Smooth muscle cell (in vitro differentiated cells): ENCODE measurements at regions not wholly inside any gene's neighbourhood (a gene's known extent, or its start where the extent isn't known, plus 50 kb on each side); places are given as distances from the start of the nearest gene placed in this dataset.

Source experiments
- DNase-seq: peaks from one replicate; lab custom pipeline; 2025; ENCODE audit not compliant: unreplicated experiment; lab: John Stamatoyannopoulos, UW
- H2AFZ ChIP-seq: fragments of 200-600 bp; sonication (generic); 2 replicates; pipeline ENCODE4 v1.6.0; 2016; ENCODE audit warnings: antibody characterized with exemption, low read depth, mild to moderate bottlenecking
- H3F3A ChIP-seq: fragments of 200-600 bp; sonication (generic); 2 replicates; pipeline ENCODE4 v1.6.0; 2017; ENCODE audit warnings: antibody characterized with exemption, low read depth
- H3K27ac ChIP-seq: fragments of 200-600 bp; sonication (generic); 2 replicates; pipeline ENCODE4 v1.5.1; 2016; ENCODE audit warnings: low read depth, mild to moderate bottlenecking
- H3K27me3 ChIP-seq: fragments of 200-600 bp; sonication (generic); 2 replicates; pipeline ENCODE4 v1.6.1; 2016; ENCODE audit warnings: low read depth, mild to moderate bottlenecking
- H3K36me3 ChIP-seq: fragments of 200-600 bp; sonication (generic); 2 replicates; pipeline ENCODE4 v1.5.1; 2016; ENCODE audit warnings: low read depth
- H3K4me1 ChIP-seq: fragments of 200-600 bp; sonication (generic); 2 replicates; pipeline ENCODE4 v1.5.1; 2016; ENCODE audit warnings: low read depth
- H3K4me2 ChIP-seq: fragments of 200-600 bp; sonication (generic); 2 replicates; pipeline ENCODE4 v1.6.0; 2016; ENCODE audit warnings: mild to moderate bottlenecking
- H3K4me3 ChIP-seq: fragments of 200-600 bp; sonication (generic); 2 replicates; pipeline ENCODE4 v1.5.1; 2016; ENCODE audit warnings: mild to moderate bottlenecking
- H3K79me2 ChIP-seq: fragments of 200-600 bp; sonication (generic); 2 replicates; pipeline ENCODE4 v1.6.0; 2016; ENCODE audit warnings: low read depth, mild to moderate bottlenecking
- H3K9ac ChIP-seq: fragments of 200-600 bp; sonication (generic); 2 replicates; pipeline ENCODE4 v1.6.0; 2016; ENCODE audit warnings: low read depth
- H3K9me3 ChIP-seq: fragments of 200-600 bp; sonication (generic); replicated peaks from 2 replicates; pipeline ENCODE4 v1.5.1; 2016; ENCODE audit warnings: low read depth
- H4K20me1 ChIP-seq: fragments of 200-600 bp; sonication (generic); 2 replicates; pipeline ENCODE4 v1.6.0; 2016; ENCODE audit warnings: low read depth
- CTCF ChIP-seq: fragments of 200-600 bp; sonication (generic); IDR thresholded peaks from 2 replicates; pipeline ENCODE4 v1.5.1; 2017; ENCODE audit warnings: borderline replicate concordance, mild to moderate bottlenecking, antibody characterized with exemption; ENCODE audit not compliant: insufficient read depth, poor library complexity, severe bottlenecking
- WGBS: methylation state at CpG from one replicate; pipeline ENCODE4 v1.1.7; 2016; ENCODE audit warnings: low lambda C conversion rate; 5-methylcytosine and 5-hydroxymethylcytosine counted together

- Histone ChIP-seq H3K27me3 (no peaks in the 10 kb centered on the region), H3K4me3 (no peak overlapping the region), H3K36me3 (no peaks in the 10 kb centered on the region), H3K79me2 (no peaks in the 10 kb centered on the region), H3K4me2 (no peak overlapping the region), H3K4me1 (no peaks in the 10 kb centered on the region), H3K9ac (no peak overlapping the region), H2AFZ (no peak overlapping the region), H4K20me1 (no peaks in the 10 kb centered on the region), H3K9me3 (peaks cover 5% of the 10 kb centered on the region), H3K27ac (no peak overlapping the region), H3F3A (no peaks in the 10 kb centered on the region)
- no peak for DNase-seq
- 75% methylated on average over 4 of the region's 4 CpGs for WGBS
- no peak for TF ChIP-seq CTCF
These were observed 390.2 kb downstream of the IDS start for GRCh38 chrX:149114874-149115273.

DNA sequence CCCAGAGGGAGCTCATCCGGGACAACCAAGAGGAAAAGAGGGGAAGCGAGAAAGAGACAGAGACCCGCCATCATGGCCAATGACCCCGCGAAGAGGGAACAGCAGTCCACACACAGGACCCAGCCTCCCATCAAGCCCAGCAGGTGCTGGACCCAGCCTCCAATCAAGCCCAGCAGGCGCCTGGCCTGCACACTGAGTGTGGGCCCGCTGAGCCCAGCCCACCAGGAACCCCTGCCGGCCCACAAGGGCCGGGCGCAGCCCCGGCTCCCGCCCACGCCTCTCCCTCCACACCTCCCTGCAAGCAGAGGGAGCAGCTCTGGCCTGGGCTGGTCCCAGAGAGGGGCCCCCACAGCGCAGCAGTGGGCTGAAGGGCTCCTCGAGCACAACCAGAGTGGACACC lies 391.1 kb downstream of the IDS start:
- H3F3A ChIP-seq = no peaks in the 10 kb centered on the region
- H3K4me3 ChIP-seq = no peak overlapping the region
- no peak overlapping the region for H3K4me2 ChIP-seq
- no peaks in the 10 kb centered on the region for H3K79me2 ChIP-seq
- H3K27ac ChIP-seq = no peak overlapping the region
- 78% methylated on average over 15 of the region's 15 CpGs for WGBS
- H3K9me3 ChIP-seq = peaks cover 8% of the 10 kb centered on the region
- H2AFZ ChIP-seq = no peak overlapping the region
- H3K4me1 ChIP-seq = no peaks in the 10 kb centered on the region
- H4K20me1 ChIP-seq = no peaks in the 10 kb centered on the region
- H3K9ac ChIP-seq = no peak overlapping the region
- DNase-seq = no peak
- TF ChIP-seq CTCF = no peak
- no peaks in the 10 kb centered on the region for H3K27me3 ChIP-seq
- no peaks in the 10 kb centered on the region for H3K36me3 ChIP-seq

GRCh38 chrX:149097786-149098185 lies 407.3 kb downstream of the IDS start:
- no peak for DNase-seq
- no peak overlapping the region for H3K4me2 ChIP-seq
- H3K9me3 ChIP-seq = no peaks in the 10 kb centered on the region
- H2AFZ ChIP-seq = no peak overlapping the region
- H3F3A ChIP-seq = no peaks in the 10 kb centered on the region
- no peaks in the 10 kb centered on the region for H4K20me1 ChIP-seq
- no peak overlapping the region for H3K9ac ChIP-seq
- H3K4me1 ChIP-seq = no peaks in the 10 kb centered on the region
- H3K27ac ChIP-seq = no peak overlapping the region
- no peaks in the 10 kb centered on the region for H3K27me3 ChIP-seq
- no peaks in the 10 kb centered on the region for H3K79me2 ChIP-seq
- no peak overlapping the region for H3K4me3 ChIP-seq
- TF ChIP-seq CTCF = no peak
- no peaks in the 10 kb centered on the region for H3K36me3 ChIP-seq

DNA sequence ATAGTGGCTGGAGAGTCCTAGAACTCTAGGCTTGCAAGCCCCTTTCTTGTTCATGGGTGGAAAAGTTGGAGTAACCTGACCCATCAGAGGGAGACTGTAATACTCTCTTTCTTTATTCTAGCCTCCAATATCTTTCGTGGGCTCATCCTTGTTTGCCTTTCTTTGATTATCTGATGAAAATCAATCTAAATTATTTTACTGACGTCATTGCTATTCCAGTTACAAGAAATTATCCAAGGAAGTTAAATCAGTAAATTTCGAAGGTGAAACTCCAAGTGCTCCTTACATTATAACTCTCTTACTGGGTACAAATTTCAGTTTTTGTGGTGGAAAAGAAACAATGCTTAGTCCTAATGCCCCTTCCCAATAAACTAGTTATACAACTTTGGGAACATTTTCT lies 412.9 kb downstream of the IDS start:
- 49% methylated on average over 3 of the region's 3 CpGs for WGBS
- no peak overlapping the region for H3K27ac ChIP-seq
- H3K9me3 ChIP-seq = no peaks in the 10 kb centered on the region
- H3K36me3 ChIP-seq = no peaks in the 10 kb centered on the region
- no peaks in the 10 kb centered on the region for H3K4me1 ChIP-seq
- H3K9ac ChIP-seq = no peak overlapping the region
- no peaks in the 10 kb centered on the region for H4K20me1 ChIP-seq
- H3K27me3 ChIP-seq = no peaks in the 10 kb centered on the region
- no peak for TF ChIP-seq CTCF
- H2AFZ ChIP-seq = no peak overlapping the region
- no peaks in the 10 kb centered on the region for H3K79me2 ChIP-seq
- H3K4me2 ChIP-seq = no peak overlapping the region
- no peak for DNase-seq
- no peaks in the 10 kb centered on the region for H3F3A ChIP-seq
- H3K4me3 ChIP-seq = no peak overlapping the region
